Natural killer cell (primary cell): ENCODE measurements at regions not wholly inside any gene's neighbourhood (a gene's known extent, or its start where the extent isn't known, plus 50 kb on each side); places are given as distances from the start of the nearest gene placed in this dataset.

Experiments used
- ATAC-seq, 3 donors: fragments of 150-1000 bp in 2 of 3; fragments of 200-7000 bp in 1 of 3; cut with Tn5 transposase; 1 replicate in 1 of 3; 2 replicates in 2 of 3; pipeline ENCODE4 v1.10.0; 2021; ENCODE audit warnings: mild to moderate bottlenecking in 2 of 3, moderate library complexity in 2 of 3
- DNase-seq, 2 donors: peaks; one replicate each; pipeline versions ENCODE4 v3.0.0 to v3.0.0-alpha.2; 2013 to 2021; ENCODE audit warnings: mixed read lengths in 1 of 2
- H3K27ac ChIP-seq: one replicate; pipeline ENCODE4 v1.5.1; 2013; ENCODE audit warnings: mild to moderate bottlenecking, low read length
- H3K27me3 ChIP-seq: one replicate; pipeline ENCODE4 v1.6.1; 2013; ENCODE audit warnings: low read length; ENCODE audit not compliant: control insufficient read depth, insufficient read depth
- H3K36me3 ChIP-seq: one replicate; pipeline ENCODE4 v1.6.1; 2013; ENCODE audit warnings: low read length; ENCODE audit not compliant: control insufficient read depth, insufficient read depth
- H3K4me1 ChIP-seq: one replicate; pipeline ENCODE4 v1.6.1; 2013; ENCODE audit warnings: low read length; ENCODE audit not compliant: control insufficient read depth, insufficient read depth
- H3K4me3 ChIP-seq: one replicate; pipeline ENCODE4 v1.5.1; 2013; ENCODE audit warnings: low read length
- H3K9me3 ChIP-seq: one replicate; pipeline ENCODE4 v1.6.1; 2013; ENCODE audit warnings: low read length; ENCODE audit not compliant: control insufficient read depth, insufficient read depth
- H3K27ac Mint-ChIP-seq, 2 donors: one replicate each; pipeline ENCODE4 v1.8.0; 2022; ENCODE audit warnings: mild to moderate bottlenecking in 2 of 2, mixed read lengths in 2 of 2, moderate library complexity in 1 of 2
- H3K27me3 Mint-ChIP-seq, 2 donors: one replicate each; pipeline ENCODE4 v1.8.0; 2022; ENCODE audit warnings: low read depth in 2 of 2, mixed read lengths in 2 of 2
- H3K36me3 Mint-ChIP-seq: one replicate; pipeline ENCODE4 v1.8.0; 2022; ENCODE audit warnings: mixed read lengths
- H3K4me1 Mint-ChIP-seq, 2 donors: one replicate each; pipeline ENCODE4 v1.8.0; 2022; ENCODE audit warnings: mixed read lengths in 2 of 2
- H3K4me3 Mint-ChIP-seq: one replicate; pipeline ENCODE4 v1.8.0; 2022; ENCODE audit warnings: mild to moderate bottlenecking, moderate library complexity, mixed read lengths
- H3K9me3 Mint-ChIP-seq, 2 donors: one replicate each; pipeline ENCODE4 v1.8.0; 2022; ENCODE audit warnings: mixed read lengths in 2 of 2
- WGBS: methylation state at CpG from one replicate; pipeline ENCODE4 v1.1.7; 2013; ENCODE audit warnings: missing lambda C conversion rate; ENCODE audit not compliant: insufficient coverage; 5-methylcytosine and 5-hydroxymethylcytosine counted together
- intact Hi-C: fragments of 100-400 bp; cut with micrococcal nuclease; formaldehyde crosslinking; loops from one replicate; pipeline ENCODE4 v1.14.2; 2022
- TF ChIP-seq, protein P1 (sequence below): fragments of 200-600 bp; IDR thresholded peaks from one replicate; pipeline ENCODE4 v1.8.0; 2022; ENCODE audit warnings: antibody characterized with exemption

DNA sequence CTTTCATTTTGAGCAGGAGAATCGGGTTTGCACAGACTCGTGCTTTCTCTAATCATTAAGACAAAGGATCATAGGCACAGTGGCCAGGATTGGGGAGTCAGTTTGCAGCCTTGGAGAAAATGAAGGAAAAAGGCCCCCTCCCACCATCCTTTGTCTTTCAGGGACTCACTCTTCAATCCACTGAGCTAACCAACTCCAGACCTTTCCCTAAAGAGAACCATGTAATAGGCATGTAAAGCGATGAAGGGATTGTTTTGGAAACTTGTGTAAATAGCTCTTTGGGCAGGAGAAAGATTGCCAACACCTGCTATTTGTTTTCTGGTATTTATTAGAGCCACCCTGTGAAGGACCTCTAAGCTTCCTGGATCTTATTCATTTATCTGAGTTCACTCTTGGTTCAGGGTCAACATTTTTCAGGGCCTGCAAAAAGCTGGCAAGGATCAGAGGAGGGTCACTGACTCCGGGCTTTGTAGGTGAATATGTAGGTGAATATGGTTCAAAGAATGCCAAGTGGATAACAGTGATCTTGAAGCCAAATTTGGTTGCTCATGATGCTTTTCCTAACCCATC, 192.6 kb upstream of the FGGY start:
- Histone ChIP-seq H3K27ac (no peak overlapping the region), H3K36me3 (no peaks in the 10 kb centered on the region), H3K9me3 (peaks cover 2% of the 10 kb centered on the region), H3K4me3 (no peak overlapping the region), H3K4me1 (no peaks in the 10 kb centered on the region), H3K27me3 (no peaks in the 10 kb centered on the region)
- Mint-ChIP-seq H3K4me1 (no peaks in the 10 kb centered on the region), H3K9me3 (no peaks in the 10 kb centered on the region), H3K4me3 (no peak overlapping the region), H3K36me3 (no peaks in the 10 kb centered on the region), H3K27ac (no peak overlapping the region), H3K27me3 (peaks cover 0 to 3% of the 10 kb centered on the region in 2 donors)
- intact Hi-C loops = no loop called here
- DNase-seq = no peak
- WGBS = 96% methylated on average over 4 of the region's 4 CpGs
- TF ChIP-seq, protein P1, sequence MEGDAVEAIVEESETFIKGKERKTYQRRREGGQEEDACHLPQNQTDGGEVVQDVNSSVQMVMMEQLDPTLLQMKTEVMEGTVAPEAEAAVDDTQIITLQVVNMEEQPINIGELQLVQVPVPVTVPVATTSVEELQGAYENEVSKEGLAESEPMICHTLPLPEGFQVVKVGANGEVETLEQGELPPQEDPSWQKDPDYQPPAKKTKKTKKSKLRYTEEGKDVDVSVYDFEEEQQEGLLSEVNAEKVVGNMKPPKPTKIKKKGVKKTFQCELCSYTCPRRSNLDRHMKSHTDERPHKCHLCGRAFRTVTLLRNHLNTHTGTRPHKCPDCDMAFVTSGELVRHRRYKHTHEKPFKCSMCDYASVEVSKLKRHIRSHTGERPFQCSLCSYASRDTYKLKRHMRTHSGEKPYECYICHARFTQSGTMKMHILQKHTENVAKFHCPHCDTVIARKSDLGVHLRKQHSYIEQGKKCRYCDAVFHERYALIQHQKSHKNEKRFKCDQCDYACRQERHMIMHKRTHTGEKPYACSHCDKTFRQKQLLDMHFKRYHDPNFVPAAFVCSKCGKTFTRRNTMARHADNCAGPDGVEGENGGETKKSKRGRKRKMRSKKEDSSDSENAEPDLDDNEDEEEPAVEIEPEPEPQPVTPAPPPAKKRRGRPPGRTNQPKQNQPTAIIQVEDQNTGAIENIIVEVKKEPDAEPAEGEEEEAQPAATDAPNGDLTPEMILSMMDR = no peak
- no peak for ATAC-seq

DNA sequence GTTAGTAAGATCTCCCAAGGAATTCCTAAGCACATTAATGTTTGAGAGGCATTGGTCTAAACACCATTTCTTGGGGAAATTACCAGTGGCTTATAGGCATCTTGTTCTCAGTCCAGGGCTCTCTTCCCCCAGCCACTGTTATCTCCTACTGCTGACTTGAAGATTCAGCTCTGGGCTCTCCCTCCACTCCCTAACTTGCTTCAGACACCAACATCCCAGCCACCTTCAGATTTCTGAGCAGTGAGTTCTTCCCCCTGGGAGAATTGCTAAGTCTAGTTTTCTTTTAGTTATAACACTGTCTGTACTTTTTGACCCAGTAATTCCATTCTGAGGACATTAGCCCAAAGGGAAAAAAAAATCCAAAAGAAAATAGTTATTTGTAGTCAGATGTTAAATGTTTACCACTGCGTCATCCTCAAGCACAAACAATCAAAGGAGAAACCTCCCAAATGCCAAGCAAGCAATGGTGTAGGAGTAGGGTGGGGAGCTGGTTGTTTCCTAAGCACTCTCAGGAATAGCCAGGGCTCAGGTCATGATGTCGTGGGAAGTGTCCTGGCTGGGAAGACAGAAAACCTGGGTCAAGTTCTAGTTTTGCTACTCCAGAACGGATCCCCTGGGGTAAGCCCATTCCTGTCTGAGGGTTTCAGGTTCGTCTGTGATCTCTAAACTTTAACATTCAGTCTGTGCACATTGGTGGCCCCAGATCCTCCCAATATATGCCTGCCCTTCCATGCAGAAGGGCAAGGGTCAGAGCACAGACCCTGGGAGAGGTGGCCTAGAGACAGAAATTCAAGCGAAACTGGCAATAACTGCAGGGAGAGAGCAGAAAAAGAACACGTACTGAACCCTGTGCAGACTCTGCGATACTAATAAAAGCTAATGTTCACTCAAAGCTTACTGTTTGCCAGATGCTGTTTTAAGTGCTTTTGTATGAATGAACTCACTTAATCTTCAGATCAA, 191.1 kb upstream of the FGGY start:
- Mint-ChIP-seq H3K36me3 (no peaks in the 10 kb centered on the region), H3K27ac (no peak overlapping the region), H3K27me3 (peaks cover 0 to 3% of the 10 kb centered on the region in 2 donors), H3K4me3 (no peak overlapping the region), H3K4me1 (no peaks in the 10 kb centered on the region), H3K9me3 (no peaks in the 10 kb centered on the region)
- H3K4me1 ChIP-seq = no peaks in the 10 kb centered on the region
- no peak overlapping the region for H3K4me3 ChIP-seq
- intact Hi-C loops = no loop called here
- 93% methylated on average over 7 of the region's 7 CpGs for WGBS
- TF ChIP-seq, protein P1 = no peak
- no peak overlapping the region for H3K27ac ChIP-seq
- no peak for DNase-seq
- peaks cover 2% of the 10 kb centered on the region for H3K9me3 ChIP-seq
- H3K36me3 ChIP-seq = no peaks in the 10 kb centered on the region
- no peaks in the 10 kb centered on the region for H3K27me3 ChIP-seq
- ATAC-seq = no peak

DNA sequence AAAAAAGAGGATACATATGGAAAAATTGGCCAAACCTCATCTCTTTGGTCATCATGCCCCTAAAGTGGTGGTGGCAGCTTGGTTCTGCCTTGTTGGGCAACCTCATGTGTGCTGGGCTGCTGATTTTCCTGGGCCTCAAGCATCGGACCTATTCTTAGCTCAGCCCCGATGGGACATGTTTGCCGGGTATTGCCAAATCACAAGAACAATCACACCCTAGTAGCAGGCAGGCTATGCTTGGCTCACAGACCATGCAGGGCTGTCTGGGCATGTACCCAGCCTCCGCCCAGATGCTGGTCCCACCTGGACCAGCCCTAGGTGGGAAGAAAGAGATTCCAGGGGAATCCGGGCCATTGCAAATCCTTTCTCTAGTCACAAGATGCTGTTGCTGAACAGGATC, 189.4 kb upstream of the FGGY start:
- H3K4me3 Mint-ChIP-seq = no peak overlapping the region
- WGBS = 95% methylated on average over 5 of the region's 5 CpGs

More for the DNA sequence above, 189.4 kb upstream of the FGGY start:
- DNase-seq (no peak), ATAC-seq (no peak)
- Mint-ChIP-seq H3K4me1 (no peaks in the 10 kb centered on the region), H3K27me3 (peaks cover 0 to 3% of the 10 kb centered on the region in 2 donors), H3K9me3 (no peaks in the 10 kb centered on the region), H3K36me3 (no peaks in the 10 kb centered on the region), H3K27ac (no peak overlapping the region)
- Histone ChIP-seq H3K27me3 (no peaks in the 10 kb centered on the region), H3K4me1 (no peaks in the 10 kb centered on the region), H3K27ac (no peak overlapping the region), H3K4me3 (no peak overlapping the region), H3K9me3 (no peaks in the 10 kb centered on the region), H3K36me3 (no peaks in the 10 kb centered on the region)
- intact Hi-C loops = no loop called here
- TF ChIP-seq, protein P1 = no peak
